ENCODE measurements at regions not wholly inside any gene's neighbourhood (a gene's known extent, or its start where the extent isn't known, plus 50 kb on each side); places are given as distances from the start of the nearest gene placed in this dataset.

DNA sequence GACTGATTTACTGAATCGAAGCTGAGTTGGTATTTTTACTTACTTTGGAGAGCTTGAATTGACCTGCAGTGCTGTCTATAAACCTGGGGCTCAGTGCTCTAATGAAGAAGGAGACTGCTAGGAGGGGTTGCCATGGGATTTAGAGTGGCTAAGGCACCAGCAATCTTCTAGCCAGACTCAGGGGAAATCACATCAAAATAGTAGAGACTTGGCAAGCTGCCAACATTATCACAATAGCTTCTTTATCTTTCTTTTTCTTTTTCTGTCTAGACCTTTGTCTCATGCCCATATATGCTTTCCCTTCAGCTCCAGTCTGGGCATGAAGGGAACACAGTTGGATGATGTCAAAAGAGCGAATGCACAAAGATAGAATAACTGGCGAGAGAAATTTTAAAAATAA, 301.1 kb upstream of the DPYD start:
- no peak for DNase-seq (ENCODE audit: low read depth in 3 of 3, low spot score in 2 of 3)

DNA sequence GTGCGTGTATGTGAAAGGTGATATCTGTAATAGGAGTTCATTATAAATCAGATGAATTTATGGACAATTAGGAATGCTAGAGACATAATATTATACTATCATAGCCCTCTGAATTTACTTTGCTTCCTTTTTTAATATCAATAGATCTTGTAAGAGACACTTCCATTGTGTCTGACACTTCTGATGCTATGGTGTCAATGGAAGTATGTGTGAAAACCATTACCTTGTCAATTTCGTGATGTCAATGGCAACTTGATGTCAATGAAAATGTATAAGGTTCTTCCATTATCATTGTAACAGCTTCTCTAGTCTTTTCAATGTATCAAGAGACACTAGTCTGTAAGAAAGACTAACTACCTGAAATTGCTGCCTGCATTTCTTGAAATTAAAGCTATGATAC, 296.8 kb upstream of the DPYD start:
- no peak for DNase-seq (ENCODE audit: low read depth in 3 of 3, low spot score in 2 of 3)

- no peak for DNase-seq (ENCODE audit: low read depth in 3 of 3, low spot score in 2 of 3)
These were observed 295.5 kb upstream of the DPYD start for GRCh38 chr1:98216304-98216703.

DNA sequence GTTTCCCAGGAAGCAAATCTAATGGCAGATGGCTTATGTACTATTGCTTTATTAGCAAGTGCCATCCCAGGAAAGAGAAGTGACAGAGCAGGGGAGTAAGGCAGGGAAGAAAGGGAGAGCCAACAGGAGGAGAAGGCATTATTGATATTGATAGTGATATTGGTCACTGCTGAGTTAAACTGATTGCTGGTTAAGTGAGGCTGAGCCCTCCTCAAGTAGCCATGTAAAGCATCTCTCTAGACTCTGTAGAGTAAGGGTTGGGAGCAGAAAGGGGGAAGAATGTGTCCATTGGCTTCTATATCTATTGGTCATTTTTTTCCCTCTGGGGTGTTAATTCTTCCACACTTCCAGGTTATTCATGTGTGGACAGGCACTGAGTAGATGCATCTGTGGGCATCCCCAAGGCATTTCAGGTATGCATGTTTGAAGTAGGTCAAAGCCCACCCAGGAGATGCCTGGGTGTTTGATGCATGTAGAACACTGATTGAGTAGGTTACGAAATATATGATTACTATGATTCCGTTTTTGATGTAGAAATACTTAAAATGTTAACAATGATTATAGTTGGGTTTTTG, 290.5 kb upstream of the DPYD start:
- DNase-seq (ENCODE audit: low read depth in 3 of 3, low spot score in 2 of 3), result no peak

- DNase-seq (ENCODE audit: low read depth in 3 of 3, low spot score in 2 of 3), result no peak
These were observed 289.7 kb upstream of the DPYD start for GRCh38 chr1:98210563-98210962.

GRCh38 chr1:98210064-98210463, 289.2 kb upstream of the DPYD start:
- no peak for DNase-seq (ENCODE audit: low read depth in 3 of 3, low spot score in 2 of 3)

DNA sequence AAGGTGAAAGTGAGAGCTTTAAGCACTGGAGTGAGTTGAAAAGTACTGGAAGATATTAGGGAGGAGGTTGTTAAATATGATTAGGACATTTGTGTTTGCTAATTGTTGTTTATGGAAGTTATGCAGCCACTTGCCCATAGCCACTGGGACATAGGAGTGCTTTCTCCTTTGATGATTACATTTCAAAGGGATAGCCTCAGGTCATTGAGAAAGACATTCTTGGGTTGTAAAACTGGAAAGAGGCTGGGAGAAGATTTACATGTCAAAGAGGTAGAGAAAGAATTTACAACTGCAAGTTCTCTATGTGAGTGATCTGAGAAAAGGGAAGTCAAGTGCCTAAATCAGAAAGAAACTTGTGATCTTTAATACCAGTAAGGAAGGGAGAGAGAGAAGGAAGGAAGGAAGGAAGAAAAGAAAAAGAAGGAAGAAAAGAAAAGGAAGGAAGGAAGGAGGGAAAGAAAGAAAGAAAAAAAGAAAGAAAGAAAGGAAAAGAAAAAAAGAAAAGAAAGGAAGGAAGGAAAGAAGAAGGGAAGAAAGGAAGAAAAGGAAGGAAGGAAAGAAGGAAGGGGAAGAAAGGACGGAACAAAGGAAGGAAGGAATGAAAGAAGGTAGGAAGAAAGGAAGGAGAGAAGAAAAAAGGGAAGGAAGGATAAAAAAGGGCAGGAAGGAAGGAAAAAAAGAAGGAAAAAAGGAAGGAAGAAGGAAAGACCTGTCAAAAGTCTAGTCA, 284.6 kb upstream of the DPYD start:
- DNase-seq (ENCODE audit: low read depth in 3 of 3, low spot score in 2 of 3), result no peak

DNA sequence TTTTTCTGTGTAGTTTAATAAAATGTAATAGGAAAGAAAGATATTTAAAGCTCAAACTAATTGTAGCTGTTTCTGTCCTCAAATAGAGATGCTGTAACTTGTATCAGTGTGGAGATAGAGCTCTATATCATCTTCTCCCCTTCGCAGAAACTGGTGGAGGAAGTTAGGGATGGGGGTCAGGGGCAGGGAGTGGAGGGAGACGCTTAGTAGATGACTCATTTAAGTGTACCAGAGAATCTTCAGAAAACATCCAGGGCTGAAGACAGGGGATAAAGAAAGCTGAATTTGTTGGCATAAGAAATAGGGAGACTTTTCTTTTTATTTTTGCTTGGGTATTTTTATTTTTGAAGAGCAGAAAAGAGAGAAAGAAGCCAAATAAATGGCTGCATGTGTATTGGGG, 282.6 kb upstream of the DPYD start:
- no peak for DNase-seq (ENCODE audit: low read depth in 3 of 3, low spot score in 2 of 3)

DNA sequence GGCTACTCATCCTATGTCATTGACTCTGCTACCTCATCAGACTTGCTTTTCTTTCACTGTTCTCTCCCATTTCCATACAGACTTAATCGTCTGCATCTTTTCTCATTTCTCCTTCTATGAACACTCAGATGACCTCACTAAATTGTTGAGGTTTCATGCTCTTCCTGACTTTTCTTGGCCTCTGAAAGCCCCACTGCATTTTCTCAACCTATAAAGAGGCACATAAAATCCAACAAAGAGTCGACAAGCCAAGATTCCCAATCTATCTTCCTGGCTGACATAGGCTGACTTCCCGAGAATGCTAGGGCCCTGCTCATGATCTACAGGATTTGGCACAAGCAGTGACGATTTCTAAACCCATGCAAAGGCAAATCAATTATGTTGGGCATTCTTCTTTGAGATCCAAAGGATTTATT, 280.8 kb upstream of the DPYD start:
- no peak for DNase-seq (ENCODE audit: low read depth in 3 of 3, low spot score in 2 of 3)

DNA sequence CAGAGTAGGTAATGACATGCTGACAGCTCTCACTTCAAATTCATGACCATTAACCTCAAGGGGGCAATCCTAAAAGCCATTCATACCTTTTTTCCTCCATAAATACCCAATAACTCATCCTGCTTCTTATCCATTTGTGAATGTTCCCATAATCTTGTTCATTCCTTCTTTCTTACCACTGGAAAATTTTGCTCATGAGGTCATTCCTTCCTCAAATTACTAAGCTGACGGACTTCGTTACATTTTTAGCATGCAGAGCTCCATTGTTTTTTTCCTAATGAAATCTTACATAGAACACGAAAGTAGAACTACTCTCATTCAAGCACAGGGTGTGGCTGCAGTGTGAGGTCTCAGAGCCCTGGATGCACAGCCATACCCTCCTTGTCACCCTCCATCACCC, 276.5 kb upstream of the DPYD start:
- no peak for DNase-seq (ENCODE audit: low read depth in 3 of 3, low spot score in 2 of 3)

DNA sequence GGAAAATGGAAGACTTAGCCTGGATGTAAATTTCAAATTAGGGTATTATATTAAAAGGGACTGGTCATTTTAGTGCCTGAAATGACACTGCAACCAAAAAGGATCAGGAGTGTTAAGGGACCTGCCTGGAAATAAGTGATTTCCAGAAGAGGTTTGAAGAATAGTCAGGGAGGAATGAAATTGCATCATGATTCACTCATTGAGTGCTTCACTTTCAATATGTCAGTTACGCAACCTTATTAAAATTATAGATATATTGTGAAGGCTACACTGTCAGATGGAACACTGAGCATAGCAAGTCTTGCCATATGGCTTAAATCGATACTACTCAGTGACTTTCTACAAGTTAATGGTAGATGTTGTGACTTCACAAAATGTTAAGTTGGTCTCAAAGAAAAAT, 275.2 kb upstream of the DPYD start:
- no peak for DNase-seq (ENCODE audit: low read depth in 3 of 3, low spot score in 2 of 3)

DNA sequence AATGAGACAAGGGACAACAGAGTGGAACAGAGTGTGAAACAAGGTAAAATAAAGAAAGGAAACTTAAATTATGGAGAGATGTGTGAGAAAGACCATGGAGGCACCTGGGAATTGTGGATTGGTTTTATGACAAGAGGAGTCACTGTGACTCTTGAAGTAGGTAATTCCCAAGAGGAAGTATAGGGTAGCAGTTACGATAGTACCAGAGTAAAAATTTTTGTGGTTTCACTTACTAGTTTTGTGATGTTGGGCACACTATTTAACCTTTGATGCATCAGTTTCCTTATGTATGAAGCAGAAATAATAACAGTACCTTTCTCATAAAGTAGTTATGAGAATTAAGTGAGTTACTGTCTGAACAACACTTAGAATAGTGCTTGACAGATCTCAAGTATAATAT, 267.9 kb upstream of the DPYD start:
- DNase-seq (ENCODE audit: low read depth in 3 of 3, low spot score in 2 of 3), result no peak

GRCh38 chr1:98184856-98185255, 264.0 kb upstream of the DPYD start:
- DNase-seq (ENCODE audit: low read depth in 3 of 3, low spot score in 2 of 3), result no peak

DNA sequence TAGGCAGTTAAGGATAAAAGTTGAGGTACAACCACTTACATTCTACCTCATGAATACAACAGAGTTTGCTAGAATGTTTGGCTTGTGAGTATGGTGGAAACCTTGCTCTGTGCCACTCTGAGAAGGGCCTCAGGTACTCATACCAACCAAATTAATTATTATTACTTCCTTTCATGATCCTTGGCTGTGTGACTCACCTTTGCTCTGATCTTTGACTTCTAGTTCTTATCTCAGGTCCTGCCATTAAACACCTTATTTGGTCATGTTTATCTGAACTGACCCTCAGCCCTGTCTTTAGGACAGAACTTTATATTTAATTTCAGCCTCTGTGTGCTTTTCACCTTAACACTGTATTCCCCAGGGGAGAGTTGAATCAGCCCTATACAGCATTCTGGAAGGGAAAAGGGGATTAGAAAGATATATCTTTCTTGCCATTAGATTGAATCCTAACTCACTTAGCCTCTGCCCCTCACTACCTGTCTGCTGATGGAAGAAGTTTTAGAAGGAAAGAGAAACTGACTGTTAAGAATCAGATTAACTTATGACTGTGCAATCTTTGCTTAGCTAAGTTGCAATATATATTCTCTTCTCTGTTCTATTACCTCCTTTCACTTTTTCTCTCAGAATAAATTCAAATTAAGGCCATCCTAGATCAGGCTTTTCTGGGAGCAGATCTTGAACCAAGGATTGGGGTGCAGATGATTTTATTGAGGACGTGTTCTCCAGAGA, 260.4 kb upstream of the DPYD start:
- DNase-seq (ENCODE audit: low read depth in 3 of 3, low spot score in 2 of 3), result no peak

DNA sequence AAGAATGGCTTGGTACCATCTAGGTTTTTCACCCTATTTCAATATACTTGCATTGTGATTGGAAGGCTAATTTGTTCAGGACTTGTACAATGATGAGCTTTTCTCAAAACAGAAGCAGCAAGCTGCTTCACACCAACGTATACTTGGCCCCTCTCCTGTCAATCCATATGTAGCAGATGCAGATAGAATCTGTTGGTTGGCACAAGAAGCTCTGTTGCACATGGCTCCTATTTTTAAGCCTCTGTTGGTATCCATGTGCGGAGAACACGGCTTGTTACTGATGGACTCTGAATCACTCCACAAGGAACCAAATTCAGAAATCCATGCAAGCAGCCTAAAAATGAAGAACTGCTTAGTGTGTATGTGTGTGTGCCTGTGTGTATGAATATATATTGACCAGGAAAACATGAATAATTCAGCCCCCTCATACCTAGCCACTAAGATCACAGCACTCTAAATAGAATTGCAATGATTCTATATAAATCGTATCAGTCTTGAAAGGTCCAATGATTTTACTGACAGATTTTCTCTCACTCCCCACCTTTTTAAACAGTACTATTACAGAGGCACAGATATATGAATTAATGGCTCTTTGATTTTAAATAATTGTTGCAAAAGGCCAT, 258.4 kb upstream of the DPYD start:
- no peak for DNase-seq (ENCODE audit: low read depth in 3 of 3, low spot score in 2 of 3)

- DNase-seq (ENCODE audit: low read depth in 3 of 3, low spot score in 2 of 3), result no peak
These were observed 256.9 kb upstream of the DPYD start for GRCh38 chr1:98177751-98178150.

GRCh38 chr1:98176936-98177335, 256.1 kb upstream of the DPYD start:
- no peak for DNase-seq (ENCODE audit: low read depth in 3 of 3, low spot score in 2 of 3)

GRCh38 chr1:98176414-98176813, 255.6 kb upstream of the DPYD start:
- DNase-seq (ENCODE audit: low read depth in 3 of 3, low spot score in 2 of 3), result no peak

GRCh38 chr1:98172578-98172977, 251.7 kb upstream of the DPYD start:
- no peak for DNase-seq (ENCODE audit: low read depth in 3 of 3, low spot score in 2 of 3)

GRCh38 chr1:98172022-98172421, 251.2 kb upstream of the DPYD start:
- DNase-seq (ENCODE audit: low read depth in 3 of 3, low spot score in 2 of 3), result no peak

- no peak for DNase-seq (ENCODE audit: low read depth in 3 of 3, low spot score in 2 of 3)
These were observed 243.7 kb upstream of the DPYD start for GRCh38 chr1:98164509-98164908.

All from right renal cortex interstitium (tissue), 3 donors.